ENCODE measurements at regions not wholly inside any gene's neighbourhood (a gene's known extent, or its start where the extent isn't known, plus 50 kb on each side); places are given as distances from the start of the nearest gene placed in this dataset.

GRCh38 chr12:118714051-118714460 is 267.3 kb upstream of the SRRM4 start (continued):
- TF ChIP-seq ZNF146 (CRISPR knock-in tag; IDR thresholded peaks at IDR 0.05; ENCODE audit: unreplicated experiment), result no peak
- no peak for TF ChIP-seq PURB (CRISPR knock-in tag; IDR thresholded peaks at IDR 0.05; ENCODE audit: low read depth)
- peak; percentile 21 to 65; a peak in 3 of 4 replicates for TF ChIP-seq FOXA3 (CRISPR knock-in tag; conservative IDR thresholded peaks at IDR 0.05 in 1 of 2, IDR thresholded peaks at IDR 0.05 in 1 of 2)
- no peak for TF ChIP-seq ZNF507 (tag; conservative IDR thresholded peaks at IDR 0.05)

- intact Hi-C loops (cut with micrococcal nuclease), result no loop called here
- no peak for FAIRE-seq
These were observed 266.8 kb upstream of the SRRM4 start for GRCh38 chr12:118714500-118714899.

More at GRCh38 chr12:118714500-118714899, 266.8 kb upstream of the SRRM4 start:
- CTCF ChIA-PET (ENCODE audit: low intra/inter-chr PET ratio), result interaction anchor here (0.9 to 1.0 kb wide), 2 partner anchors 279 to 699 kb away, joined by 3 read pairs; no protein-coding TSS in a partner anchor
- no peak overlapping the region for H3K4me3 ChIP-seq
- no peaks in the 10 kb centered on the region for H3K9me3 ChIP-seq (replicated peaks; ENCODE audit: control insufficient read depth, insufficient read depth, low read depth, low read length)
- DNase-seq (ENCODE audit: extremely low read depth in 1 of 4, low spot score in 3 of 4) (no peak), ATAC-seq (no peak)
- no TSS peak for BruUV-seq (replicated peaks)
- H3K79me2 ChIP-seq (ENCODE audit: control insufficient read depth, insufficient read depth, low read length), result no peaks in the 10 kb centered on the region
- no peak overlapping the region for H3K9ac ChIP-seq (ENCODE audit: insufficient read depth in 1 of 2, low read depth in 2 of 2, low read length in 2 of 2)
- 2% methylated on average over 4 of the region's 4 CpGs for WGBS (ENCODE audit: insufficient coverage, low coverage, missing lambda C conversion rate)
- TF ChIP-seq ILF3 (IDR thresholded peaks at IDR 0.05; ENCODE audit: borderline replicate concordance) (no peak), ZNF282 (CRISPR knock-in tag; IDR thresholded peaks at IDR 0.05) (no peak), ZNF174 (CRISPR knock-in tag; IDR thresholded peaks at IDR 0.05) (no peak), RBM15 (IDR thresholded peaks at IDR 0.05; ENCODE audit: insufficient read depth, low read length) (no peak), RBM34 (IDR thresholded peaks at IDR 0.05; ENCODE audit: borderline replicate concordance, insufficient read depth, low read length) (no peak), RFX5 (IDR thresholded peaks at IDR 0.05; ENCODE audit: low read depth, low read length) (no peak), ILK (tag; IDR thresholded peaks at IDR 0.05; ENCODE audit: borderline replicate concordance, low read depth) (no peak), TRIM28 (IDR thresholded peaks at IDR 0.05) (no peak), ZNF639 (CRISPR knock-in tag; conservative IDR thresholded peaks at IDR 0.05 in 1 of 2, IDR thresholded peaks at IDR 0.05 in 1 of 2) (no peak), CCNT2 (IDR thresholded peaks at IDR 0.05; ENCODE audit: borderline replicate concordance, extremely low read depth, insufficient read length, low read depth, low read length) (no peak), XRCC3 (IDR thresholded peaks at IDR 0.05) (no peak), ZNF253 (CRISPR knock-in tag; conservative IDR thresholded peaks at IDR 0.05) (no peak), ZNF695 (CRISPR knock-in tag; IDR thresholded peaks at IDR 0.05) (no peak), KHSRP (IDR thresholded peaks at IDR 0.05) (no peak), ESRRB (CRISPR knock-in tag; IDR thresholded peaks at IDR 0.05; ENCODE audit: borderline replicate concordance) (no peak), ATF4 (CRISPR knock-in tag; IDR thresholded peaks at IDR 0.05) (no peak), ZNF3 (CRISPR knock-in tag; IDR thresholded peaks at IDR 0.05) (no peak), TCFL5 (CRISPR knock-in tag; conservative IDR thresholded peaks at IDR 0.05) (no peak), KAT8 (IDR thresholded peaks at IDR 0.05; ENCODE audit: low read depth) (no peak)
- in situ Hi-C loops (cut with MboI), result no loop called here
- H3K36me3 ChIP-seq (ENCODE audit: control insufficient read depth, insufficient read depth, low read length), result no peaks in the 10 kb centered on the region
- no peaks in the 10 kb centered on the region for H3K4me1 ChIP-seq (replicated peaks in 1 of 2; ENCODE audit: control insufficient read depth in 2 of 2, insufficient read depth in 2 of 2, low read length in 2 of 2)
- H2AFZ ChIP-seq (ENCODE audit: low read depth, low read length), result no peak overlapping the region
- H4K20me1 ChIP-seq (replicated peaks; ENCODE audit: control insufficient read depth, insufficient read depth, low read length), result no peaks in the 10 kb centered on the region
- POLR2A ChIA-PET, result no interaction called here
- no peaks in the 10 kb centered on the region for H3K27me3 ChIP-seq (ENCODE audit: control insufficient read depth in 2 of 2, insufficient read depth in 2 of 2, low read length in 2 of 2)
- no peak overlapping the region for H3K27ac ChIP-seq (ENCODE audit: extremely low read depth, low read depth, low read length)
- H3K4me2 ChIP-seq (ENCODE audit: insufficient read depth, low read length), result no peak overlapping the region
- H3K9me1 ChIP-seq (ENCODE audit: control insufficient read depth, insufficient read depth, low read length), result no peaks in the 10 kb centered on the region
